ENCODE measurements at regions not wholly inside any gene's neighbourhood (a gene's known extent, or its start where the extent isn't known, plus 50 kb on each side); places are given as distances from the start of the nearest gene placed in this dataset.

GRCh38 chr13:106433066-106433465 lies 102.4 kb downstream of the EFNB2 start:
- TF ChIP-seq CTCF (IDR thresholded peaks at IDR 0.05) (no peak), POLR2AphosphoS5 (IDR thresholded peaks at IDR 0.05) (no peak), POLR2A (IDR thresholded peaks at IDR 0.05) (no peak), EP300 (IDR thresholded peaks at IDR 0.05) (no peak)
- 75 to 82% methylated on average over 2 of the region's 2 CpGs for WGBS, 2 donors
- Histone ChIP-seq H3K4me1 (no peaks in the 10 kb centered on the region), H3K27me3 (no peaks in the 10 kb centered on the region), H3K9me3 (no peaks in the 10 kb centered on the region), H3K27ac (no peak overlapping the region), H3K4me3 (no peak overlapping the region), H3K36me3 (no peaks in the 10 kb centered on the region)
- no peak for DNase-seq
- intact Hi-C loops (cut with DNase I) = no loop called here

DNA sequence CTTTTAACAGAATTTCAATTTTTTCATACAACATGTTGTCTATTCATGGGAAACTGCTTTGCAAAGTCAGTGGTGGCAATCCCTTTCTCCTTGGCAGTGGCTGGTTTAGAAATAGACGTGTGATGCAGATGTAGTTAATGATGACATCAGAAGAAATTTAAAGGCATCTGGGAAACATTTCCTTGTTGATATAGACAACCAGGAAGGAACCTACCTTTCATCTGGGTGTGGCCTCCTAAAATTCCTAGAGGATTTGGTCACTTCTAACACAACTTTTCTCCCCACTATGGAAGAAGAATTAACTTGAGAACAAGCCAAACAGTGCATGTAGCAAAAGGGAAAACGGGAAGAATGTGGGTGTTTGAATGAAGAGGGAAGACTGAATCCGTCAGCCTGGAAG lies 102.8 kb downstream of the EFNB2 start:
- intact Hi-C loops (cut with DNase I) = no loop called here
- no peak overlapping the region for H3K27ac ChIP-seq
- H3K36me3 ChIP-seq = no peaks in the 10 kb centered on the region
- no peak for DNase-seq
- WGBS, 2 donors = 81 to 82% methylated on average over 3 of the region's 3 CpGs
- no peak overlapping the region for H3K4me3 ChIP-seq
- no peaks in the 10 kb centered on the region for H3K27me3 ChIP-seq
- H3K9me3 ChIP-seq = no peaks in the 10 kb centered on the region
- H3K4me1 ChIP-seq = no peaks in the 10 kb centered on the region
- TF ChIP-seq POLR2AphosphoS5 (IDR thresholded peaks at IDR 0.05) = no peak
- TF ChIP-seq POLR2A (IDR thresholded peaks at IDR 0.05) = no peak
- no peak for TF ChIP-seq CTCF (IDR thresholded peaks at IDR 0.05)
- no peak for TF ChIP-seq EP300 (IDR thresholded peaks at IDR 0.05)

DNA sequence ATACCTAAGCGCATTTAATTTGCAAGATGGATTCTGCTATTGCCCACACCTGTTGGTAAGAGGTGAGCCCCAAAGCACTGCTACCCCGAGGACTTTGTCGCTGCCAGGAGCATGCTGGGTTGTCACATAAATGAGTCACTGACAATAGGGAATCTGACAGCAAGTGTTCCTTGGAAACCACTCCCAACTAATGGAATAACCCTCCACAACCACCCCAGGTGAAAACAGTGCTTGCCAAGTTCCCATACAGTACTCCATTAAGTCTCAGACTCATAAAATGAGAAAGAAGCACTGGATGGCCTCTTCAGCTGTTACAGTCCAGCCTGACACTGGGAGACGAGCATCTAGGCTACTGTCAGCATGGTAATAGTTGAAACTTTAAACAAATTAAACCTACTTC lies 108.6 kb downstream of the EFNB2 start:
- Histone ChIP-seq H3K27ac (no peak overlapping the region), H3K9me3 (no peaks in the 10 kb centered on the region), H3K4me1 (no peaks in the 10 kb centered on the region), H3K4me3 (no peak overlapping the region), H3K36me3 (no peaks in the 10 kb centered on the region), H3K27me3 (no peaks in the 10 kb centered on the region)
- no peak for DNase-seq
- 50 to 79% methylated on average over 4 of the region's 4 CpGs for WGBS, 2 donors
- intact Hi-C loops (cut with DNase I) = no loop called here
- TF ChIP-seq EP300 (IDR thresholded peaks at IDR 0.05) (no peak), POLR2A (IDR thresholded peaks at IDR 0.05) (no peak)

- Histone ChIP-seq H3K27me3 (no peaks in the 10 kb centered on the region), H3K4me3 (no peak overlapping the region), H3K27ac (no peak overlapping the region), H3K4me1 (no peaks in the 10 kb centered on the region), H3K36me3 (no peaks in the 10 kb centered on the region), H3K9me3 (no peaks in the 10 kb centered on the region)
- DNase-seq = no peak
- 92 to 94% methylated on average over 17 of the region's 17 CpGs for WGBS, 2 donors
- intact Hi-C loops (cut with DNase I) = no loop called here
- TF ChIP-seq POLR2AphosphoS5 (IDR thresholded peaks at IDR 0.05) (no peak), CTCF (IDR thresholded peaks at IDR 0.05) (no peak), EP300 (IDR thresholded peaks at IDR 0.05) (no peak), POLR2A (IDR thresholded peaks at IDR 0.05) (no peak)
Measured at GRCh38 chr13:106425661-106426060, 109.8 kb downstream of the EFNB2 start.

DNA sequence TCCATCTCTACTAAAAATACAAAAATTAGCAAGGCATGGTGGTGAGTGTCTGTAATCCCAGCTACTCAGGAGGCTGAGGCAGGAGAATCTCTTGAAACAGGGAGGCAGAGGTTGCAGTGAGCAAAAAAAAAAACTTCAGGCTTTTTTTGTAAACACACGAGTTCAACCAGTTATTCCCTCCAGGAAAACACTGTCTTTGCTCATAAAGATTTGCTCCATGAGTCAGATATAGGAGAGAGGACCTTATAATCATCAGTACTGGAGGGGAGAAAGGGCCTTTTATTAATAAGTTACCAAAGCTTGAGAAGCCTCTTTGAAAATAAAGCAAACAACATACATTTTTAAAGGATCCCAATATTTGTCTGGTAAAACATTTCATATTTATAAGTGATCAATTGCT lies 110.7 kb downstream of the EFNB2 start:
- DNase-seq = no peak
- H3K27ac ChIP-seq = no peak overlapping the region
- TF ChIP-seq POLR2A (IDR thresholded peaks at IDR 0.05) (no peak), EP300 (IDR thresholded peaks at IDR 0.05) (no peak), CTCF (IDR thresholded peaks at IDR 0.05) (no peak)
- H3K9me3 ChIP-seq = no peaks in the 10 kb centered on the region
- no peaks in the 10 kb centered on the region for H3K4me1 ChIP-seq
- H3K4me3 ChIP-seq = no peak overlapping the region
- WGBS, 2 donors = 27 to 58% methylated on average over 1 of the region's 1 CpG
- intact Hi-C loops (cut with DNase I) = no loop called here
- H3K27me3 ChIP-seq = no peaks in the 10 kb centered on the region
- no peaks in the 10 kb centered on the region for H3K36me3 ChIP-seq
